ELF-1 (cell line): ENCODE measurements at regions not wholly inside any gene's neighbourhood (a gene's known extent, or its start where the extent isn't known, plus 50 kb on each side); places are given as distances from the start of the nearest gene placed in this dataset.

Experiments used
- DNase-seq: peaks from one replicate; pipeline ENCODE4 v3.0.0-alpha.2; 2016; ENCODE audit warnings: low read depth, low spot score

- no peak for DNase-seq
These were observed 362.0 kb downstream of the ETNK1 start for GRCh38 chr12:22986997-22987396.

- DNase-seq: no peak
These were observed 365.5 kb downstream of the ETNK1 start for GRCh38 chr12:22990501-22990900.

GRCh38 chr12:22991250-22991844 lies 366.4 kb downstream of the ETNK1 start:
- no peak for DNase-seq

GRCh38 chr12:22993609-22994315 lies 368.8 kb downstream of the ETNK1 start:
- DNase-seq: peak; percentile 16

GRCh38 chr12:22994316-22994675 lies 369.3 kb downstream of the ETNK1 start:
- no peak for DNase-seq

GRCh38 chr12:23001487-23001886 lies 376.5 kb downstream of the ETNK1 start:
- DNase-seq: no peak

- no peak for DNase-seq
These were observed 377.4 kb downstream of the ETNK1 start for GRCh38 chr12:23002381-23002780.

- DNase-seq: no peak
These were observed 379.6 kb downstream of the ETNK1 start for GRCh38 chr12:23004473-23005020.

- no peak for DNase-seq
These were observed 380.4 kb downstream of the ETNK1 start for GRCh38 chr12:23005387-23005786.

GRCh38 chr12:23006413-23006812 lies 381.4 kb downstream of the ETNK1 start:
- no peak for DNase-seq

GRCh38 chr12:23008623-23009022 lies 383.7 kb downstream of the ETNK1 start:
- DNase-seq: no peak

- no peak for DNase-seq
These were observed 389.8 kb downstream of the ETNK1 start for GRCh38 chr12:23014749-23015148.

GRCh38 chr12:23025372-23026016 lies 400.5 kb downstream of the ETNK1 start:
- DNase-seq: no peak

GRCh38 chr12:23028158-23028802 lies 403.3 kb downstream of the ETNK1 start:
- no peak for DNase-seq

- no peak for DNase-seq
These were observed 404.2 kb downstream of the ETNK1 start for GRCh38 chr12:23029185-23029584.

GRCh38 chr12:23039834-23040233 lies 414.9 kb downstream of the ETNK1 start:
- no peak for DNase-seq

- DNase-seq: no peak
These were observed 416.8 kb downstream of the ETNK1 start for GRCh38 chr12:23041774-23042173.

- DNase-seq: no peak
These were observed 418.7 kb downstream of the ETNK1 start for GRCh38 chr12:23043646-23044045.

GRCh38 chr12:23049180-23049579 lies 424.2 kb downstream of the ETNK1 start:
- DNase-seq: no peak

- peak; percentile 65 for DNase-seq
These were observed 430.0 kb downstream of the ETNK1 start for GRCh38 chr12:23055004-23055403.

GRCh38 chr12:23057571-23057970 lies 432.6 kb downstream of the ETNK1 start:
- DNase-seq: no peak

- no peak for DNase-seq
These were observed 435.2 kb downstream of the ETNK1 start for GRCh38 chr12:23060161-23060560.
